Esophagus squamous epithelium (tissue), 4 donors: ENCODE measurements at regions not wholly inside any gene's neighbourhood (a gene's known extent, or its start where the extent isn't known, plus 50 kb on each side); places are given as distances from the start of the nearest gene placed in this dataset.

Experiments
- POLR2A ChIP-seq, 4 donors: fragments of 450-650 bp; IDR thresholded peaks; one replicate each; pipeline ENCODE4 v1.6.1; 2017; ENCODE audit warnings: antibody characterized with exemption in 4 of 4, mild to moderate bottlenecking in 4 of 4, moderate library complexity in 3 of 4
- TF ChIP-seq, protein P1 (sequence below), 6 experiments: fragments of 450-650 bp in 4 of 6; fragments of 200-600 bp in 2 of 6; sonication (generic) in 2 of 6; IDR thresholded peaks; one replicate each; pipeline ENCODE4 v1.5.1; 2016 to 2019; ENCODE audit warnings: antibody characterized with exemption in 6 of 6, mild to moderate bottlenecking in 4 of 6, moderate library complexity in 4 of 6

DNA sequence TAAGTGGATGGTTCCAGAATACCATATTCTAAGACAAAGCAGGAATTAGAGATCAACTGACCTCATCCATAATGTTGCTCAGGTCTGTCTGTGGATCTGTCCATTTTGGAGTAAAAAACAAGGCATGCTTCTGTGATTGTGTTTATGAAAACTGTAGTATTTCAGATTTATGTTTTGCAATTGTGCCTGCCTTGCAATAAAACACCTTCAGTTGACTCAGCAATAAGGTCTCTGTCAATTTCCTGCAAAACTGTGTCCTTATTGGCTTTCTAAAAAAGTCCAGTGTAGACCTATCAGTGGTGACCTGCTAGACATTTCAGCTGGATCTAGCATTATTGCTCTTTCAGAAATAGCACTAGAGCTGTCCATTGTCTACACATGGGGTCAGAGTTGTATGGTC, 409.5 kb upstream of the AZI2 start:
- TF ChIP-seq, protein P1, sequence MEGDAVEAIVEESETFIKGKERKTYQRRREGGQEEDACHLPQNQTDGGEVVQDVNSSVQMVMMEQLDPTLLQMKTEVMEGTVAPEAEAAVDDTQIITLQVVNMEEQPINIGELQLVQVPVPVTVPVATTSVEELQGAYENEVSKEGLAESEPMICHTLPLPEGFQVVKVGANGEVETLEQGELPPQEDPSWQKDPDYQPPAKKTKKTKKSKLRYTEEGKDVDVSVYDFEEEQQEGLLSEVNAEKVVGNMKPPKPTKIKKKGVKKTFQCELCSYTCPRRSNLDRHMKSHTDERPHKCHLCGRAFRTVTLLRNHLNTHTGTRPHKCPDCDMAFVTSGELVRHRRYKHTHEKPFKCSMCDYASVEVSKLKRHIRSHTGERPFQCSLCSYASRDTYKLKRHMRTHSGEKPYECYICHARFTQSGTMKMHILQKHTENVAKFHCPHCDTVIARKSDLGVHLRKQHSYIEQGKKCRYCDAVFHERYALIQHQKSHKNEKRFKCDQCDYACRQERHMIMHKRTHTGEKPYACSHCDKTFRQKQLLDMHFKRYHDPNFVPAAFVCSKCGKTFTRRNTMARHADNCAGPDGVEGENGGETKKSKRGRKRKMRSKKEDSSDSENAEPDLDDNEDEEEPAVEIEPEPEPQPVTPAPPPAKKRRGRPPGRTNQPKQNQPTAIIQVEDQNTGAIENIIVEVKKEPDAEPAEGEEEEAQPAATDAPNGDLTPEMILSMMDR (IDR thresholded peaks at IDR 0.05), result no peak
- no peak for TF ChIP-seq POLR2A (IDR thresholded peaks at IDR 0.05)
